ENCODE measurements at regions not wholly inside any gene's neighbourhood (a gene's known extent, or its start where the extent isn't known, plus 50 kb on each side); places are given as distances from the start of the nearest gene placed in this dataset.

DNA sequence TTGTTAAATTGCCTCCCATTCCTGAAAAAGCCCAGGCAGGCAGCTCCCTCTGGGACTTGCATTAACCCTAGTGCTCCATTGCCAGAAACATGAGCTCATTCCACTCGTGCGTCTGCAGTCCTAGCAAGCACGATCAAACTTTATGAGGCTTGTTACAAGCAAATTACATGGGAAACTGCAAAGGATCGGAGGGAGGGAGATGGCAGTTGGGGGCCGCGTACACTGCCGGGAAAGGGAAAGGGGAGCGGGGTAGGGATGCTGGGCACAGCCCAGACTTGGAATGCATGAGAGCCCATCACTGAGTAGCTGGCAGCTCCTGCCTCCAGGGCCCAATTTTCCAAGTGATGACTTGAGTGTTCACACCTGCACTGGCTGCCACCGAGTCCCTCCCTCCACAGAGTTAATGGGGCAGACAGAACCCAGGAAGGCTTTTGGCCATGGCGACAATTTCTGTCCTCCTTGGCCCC is 169.9 kb downstream of the BRINP2 start:
- intact Hi-C loops (cut with DNase I, micrococcal nuclease): no loop called here
- Histone ChIP-seq H3K9me3 (no peaks in the 10 kb centered on the region), H3K4me1 (ENCODE audit: low read depth) (no peaks in the 10 kb centered on the region), H3K4me3 (no peak overlapping the region), H3K36me3 (ENCODE audit: low read depth) (no peaks in the 10 kb centered on the region)
- TF ChIP-seq CTCF (IDR thresholded peaks at IDR 0.05): no peak
- ATAC-seq (no peak), DNase-seq (no peak)

- no peaks in the 10 kb centered on the region for H3K9me3 ChIP-seq
- no peak for TF ChIP-seq CTCF (IDR thresholded peaks at IDR 0.05)
- ATAC-seq (no peak), DNase-seq (no peak)
- H3K36me3 ChIP-seq (ENCODE audit: low read depth): no peaks in the 10 kb centered on the region
- H3K4me3 ChIP-seq: no peak overlapping the region
- H3K4me1 ChIP-seq (ENCODE audit: low read depth): no peaks in the 10 kb centered on the region
- intact Hi-C loops (cut with DNase I, micrococcal nuclease): no loop called here
These were observed 167.6 kb downstream of the BRINP2 start for GRCh38 chr1:177338376-177338775.

DNA sequence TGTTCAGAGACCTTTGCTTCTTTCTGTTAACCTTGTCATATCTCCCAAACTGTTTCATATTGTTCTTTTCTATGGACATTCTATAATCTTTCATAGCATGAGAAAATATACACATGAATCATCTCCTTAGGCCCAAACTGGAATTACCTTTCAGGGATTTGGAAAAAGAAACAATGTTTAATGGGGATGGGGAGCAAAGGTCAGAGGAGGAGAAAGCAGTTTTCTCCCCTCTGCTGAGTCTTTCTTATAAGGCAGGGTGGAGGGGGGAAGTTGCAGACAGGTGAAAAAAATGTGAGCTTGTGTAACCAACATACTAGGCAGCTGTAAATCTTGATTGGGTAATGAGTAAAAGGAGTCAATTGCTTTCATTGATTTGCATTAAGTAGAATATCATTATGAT is 164.1 kb downstream of the BRINP2 start:
- Histone ChIP-seq H3K4me1 (ENCODE audit: low read depth) (no peaks in the 10 kb centered on the region), H3K9me3 (no peaks in the 10 kb centered on the region), H3K4me3 (no peak overlapping the region), H3K36me3 (ENCODE audit: low read depth) (no peaks in the 10 kb centered on the region)
- ATAC-seq: no peak
- intact Hi-C loops (cut with DNase I, micrococcal nuclease): no loop called here
- no peak for DNase-seq
- no peak for TF ChIP-seq CTCF (IDR thresholded peaks at IDR 0.05)

- no peak for TF ChIP-seq CTCF (IDR thresholded peaks at IDR 0.05)
- DNase-seq: no peak
- no peaks in the 10 kb centered on the region for H3K9me3 ChIP-seq
- peak; percentile 48 for ATAC-seq
- H3K4me1 ChIP-seq (ENCODE audit: low read depth): no peaks in the 10 kb centered on the region
- no peaks in the 10 kb centered on the region for H3K36me3 ChIP-seq (ENCODE audit: low read depth)
- H3K4me3 ChIP-seq: no peak overlapping the region
- intact Hi-C loops (cut with DNase I, micrococcal nuclease): no loop called here
These were observed 163.3 kb downstream of the BRINP2 start for GRCh38 chr1:177333936-177334595.
